HepG2 (cell line): ENCODE measurements at regions not wholly inside any gene's neighbourhood (a gene's known extent, or its start where the extent isn't known, plus 50 kb on each side); places are given as distances from the start of the nearest gene placed in this dataset.

Experiments
- ATAC-seq: fragments of 200-7000 bp; cut with Tn5 transposase; 3 replicates; pipeline ENCODE4 v1.9.1; 2020; ENCODE audit warnings: mild to moderate bottlenecking, moderate library complexity
- BruUV-seq: library from RNA; stranded (reverse); fragments of 400-500 nt; replicated peaks from 2 replicates; lab custom pipeline; 2021; lab: Mats Ljungman, UMichigan
- CTCF ChIA-PET: fragments of 300-600 bp; formaldehyde crosslinking; extraction: SDS; loops from one replicate; lab custom pipeline; 2021; ENCODE audit warnings: low total read pairs, inconsistent platforms, low intra/inter-chr PET ratio; lab: Yijun Ruan, JAX
- POLR2A ChIA-PET: fragments of 350-600 bp; sonication (Branson Sonifier 250); formaldehyde crosslinking; loops from one replicate; lab custom pipeline; 2020; ENCODE audit warnings: antibody characterized with exemption, inconsistent platforms; lab: Yijun Ruan, JAX
- DNase-seq: peaks from one replicate; pipeline ENCODE4 v3.0.0-alpha.2; 2015; ENCODE audit warnings: low spot score
- FAIRE-seq: peaks from 3 replicates; lab custom pipeline; 2011; peaks lifted over from hg19 to GRCh38; lab: Jason Lieb, UNC
- H2AFZ ChIP-seq: one replicate; pipeline ENCODE4 v1.6.1; 2011; ENCODE audit warnings: low read length, inconsistent platforms
- H3K27ac ChIP-seq: fragments of 300-600 bp; 3 replicates; pipeline ENCODE4 v1.8.0; 2011; ENCODE audit warnings: mixed run types, mild to moderate bottlenecking, mixed read lengths, low read length, inconsistent platforms; ENCODE audit not compliant: insufficient read depth; ENCODE audit errors: extremely low read length
- H3K27me3 ChIP-seq, 2 experiments: fragments of 200-600 bp in 1 of 2; 2 replicates in 1 of 2; 3 replicates in 1 of 2; pipeline versions ENCODE4 v1.6.0 to v1.8.0; 2011; ENCODE audit warnings: low read length in 2 of 2, mild to moderate bottlenecking in 2 of 2, moderate library complexity in 2 of 2, inconsistent platforms in 1 of 2; ENCODE audit not compliant: insufficient read depth in 2 of 2, control insufficient read depth in 1 of 2
- H3K36me3 ChIP-seq, 2 experiments: fragments of 200-600 bp in 1 of 2; replicated peaks in 1 of 2; 2 replicates in 1 of 2; 3 replicates in 1 of 2; pipeline versions ENCODE4 v1.5.1 to v1.8.0; 2011; ENCODE audit warnings: low read length in 2 of 2, inconsistent platforms in 1 of 2; ENCODE audit not compliant: insufficient read depth in 2 of 2, control insufficient read depth in 1 of 2
- H3K4me1 ChIP-seq: 2 replicates; pipeline ENCODE4 v1.5.1; 2012; ENCODE audit warnings: low read length, inconsistent platforms; ENCODE audit not compliant: insufficient read depth
- H3K4me2 ChIP-seq: 2 replicates; pipeline ENCODE4 v1.6.0; 2011; ENCODE audit warnings: low read depth, low read length, inconsistent platforms
- H3K4me3 ChIP-seq, 3 experiments: fragments of 200-600 bp in 1 of 3; sonication (generic), shearing (Covaris generic) in 1 of 3; replicated peaks in 1 of 3; 2 replicates each; pipeline ENCODE4 v1.5.1; 2011 to 2016; ENCODE audit warnings: low read length in 3 of 3, inconsistent platforms in 2 of 3, low read depth in 2 of 3, mild to moderate bottlenecking in 2 of 3, control low read depth in 1 of 3, mixed read lengths in 1 of 3; ENCODE audit not compliant: insufficient read depth in 1 of 3
- H3K79me2 ChIP-seq: one replicate; pipeline ENCODE4 v1.6.1; 2011; ENCODE audit warnings: low read length, inconsistent platforms; ENCODE audit not compliant: insufficient read depth
- H3K9ac ChIP-seq: 2 replicates; pipeline ENCODE4 v1.6.0; 2011; ENCODE audit warnings: mild to moderate bottlenecking, low read depth, low read length, inconsistent platforms; ENCODE audit not compliant: insufficient read depth
- H3K9me3 ChIP-seq: 2 replicates; pipeline ENCODE4 v1.5.1; 2012; ENCODE audit warnings: mild to moderate bottlenecking, low read length
- H4K20me1 ChIP-seq: 2 replicates; pipeline ENCODE4 v1.6.0; 2011; ENCODE audit warnings: inconsistent platforms, mild to moderate bottlenecking, low read length, moderate library complexity; ENCODE audit not compliant: insufficient read depth
- CREM ChIP-seq, 2 experiments: sonication (generic) in 1 of 2; formaldehyde crosslinking in 1 of 2; IDR thresholded peaks; 2 replicates each; pipeline versions ENCODE4 v1.4.0 to v1.6.1; 2016 to 2020; ENCODE audit warnings: antibody characterized with exemption in 1 of 2, mild to moderate bottlenecking in 1 of 2, missing genetic modification reagents in 1 of 2
- DNMT3B ChIP-seq: conservative IDR thresholded peaks from 2 replicates; pipeline ENCODE4 v1.6.1; 2016; ENCODE audit warnings: missing biosample characterization, control low read depth
- EHMT2 ChIP-seq: fragments of 200-600 bp; sonication (generic); IDR thresholded peaks from 2 replicates; pipeline ENCODE4 v1.7.0; 2017; ENCODE audit warnings: antibody characterized with exemption, low read depth, low read length, borderline replicate concordance
- ZKSCAN8 ChIP-seq: IDR thresholded peaks from 2 replicates; pipeline ENCODE4 v1.6.1; 2016; ENCODE audit warnings: borderline replicate concordance, missing genetic modification reagents, missing compliant biosample characterization
- ZNF44 ChIP-seq: sonication (generic); formaldehyde crosslinking; IDR thresholded peaks from 2 replicates; pipeline ENCODE4 v1.5.1; 2020; ENCODE audit warnings: mild to moderate bottlenecking, missing genetic modification reagents
- WGBS: methylation state at CpG from one replicate; pipeline ENCODE4 v1.1.6; 2017; ENCODE audit warnings: low lambda C conversion rate; 5-methylcytosine and 5-hydroxymethylcytosine counted together
- in situ Hi-C: cut with HindIII; loops from 2 replicates; pipeline ENCODE4 v1.10.0; 2017; ENCODE audit warnings: low pct_unique_long_range_greater_than_20kb; ENCODE audit not compliant: extremely low pct_ligation_motif_present
- intact Hi-C: fragments of 100-400 bp; cut with micrococcal nuclease; formaldehyde crosslinking; loops from one replicate; pipeline ENCODE4 v1.10.0; 2022; ENCODE audit not compliant: unreplicated experiment
- TF ChIP-seq, protein P1 (sequence below): sonication (generic); formaldehyde crosslinking; IDR thresholded peaks from 2 replicates; pipeline ENCODE4 v1.4.0; 2020; ENCODE audit warnings: mild to moderate bottlenecking, missing genetic modification reagents
- TF ChIP-seq, protein P2 (sequence below): sonication (generic); formaldehyde crosslinking; IDR thresholded peaks from 2 replicates; pipeline ENCODE4 v1.4.0; 2020; ENCODE audit warnings: missing genetic modification reagents

DNA sequence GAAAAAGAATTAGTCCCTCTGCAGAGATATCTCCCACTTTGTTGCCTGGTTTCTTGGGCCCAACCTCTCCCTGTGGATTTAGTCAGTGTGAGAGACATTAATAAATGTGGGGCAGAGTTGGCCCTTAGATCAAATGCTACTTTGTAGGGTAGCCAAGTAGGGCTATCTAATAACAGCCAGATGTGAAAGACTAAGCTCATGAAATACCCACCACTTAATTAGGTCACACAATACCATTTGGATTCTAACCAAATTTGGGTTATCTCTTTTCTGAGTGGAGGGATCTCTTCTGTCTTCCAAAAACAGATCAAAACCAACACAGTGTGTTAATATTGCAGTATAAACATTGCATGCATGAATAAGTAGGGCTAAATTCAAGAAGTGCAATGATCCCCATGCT is 626.8 kb upstream of the ZEB2 start (continued):
- TF ChIP-seq, protein P1, sequence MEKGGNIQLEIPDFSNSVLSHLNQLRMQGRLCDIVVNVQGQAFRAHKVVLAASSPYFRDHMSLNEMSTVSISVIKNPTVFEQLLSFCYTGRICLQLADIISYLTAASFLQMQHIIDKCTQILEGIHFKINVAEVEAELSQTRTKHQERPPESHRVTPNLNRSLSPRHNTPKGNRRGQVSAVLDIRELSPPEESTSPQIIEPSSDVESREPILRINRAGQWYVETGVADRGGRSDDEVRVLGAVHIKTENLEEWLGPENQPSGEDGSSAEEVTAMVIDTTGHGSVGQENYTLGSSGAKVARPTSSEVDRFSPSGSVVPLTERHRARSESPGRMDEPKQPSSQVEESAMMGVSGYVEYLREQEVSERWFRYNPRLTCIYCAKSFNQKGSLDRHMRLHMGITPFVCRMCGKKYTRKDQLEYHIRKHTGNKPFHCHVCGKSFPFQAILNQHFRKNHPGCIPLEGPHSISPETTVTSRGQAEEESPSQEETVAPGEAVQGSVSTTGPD (CRISPR knock-in tag), result no peak

GRCh38 chr2:145144131-145144728 is 624.3 kb upstream of the ZEB2 start:
- Histone ChIP-seq H3K4me3 (no peak overlapping the region), H2AFZ (no peak overlapping the region), H3K27me3 (no peaks in the 10 kb centered on the region), H3K4me1 (no peaks in the 10 kb centered on the region), H3K9me3 (no peaks in the 10 kb centered on the region), H3K36me3 (no peaks in the 10 kb centered on the region), H3K9ac (no peak overlapping the region), H4K20me1 (no peaks in the 10 kb centered on the region), H3K4me2 (no peak overlapping the region), H3K27ac (no peak overlapping the region), H3K79me2 (no peaks in the 10 kb centered on the region)
- FAIRE-seq (no peak), ATAC-seq (no peak), DNase-seq (no peak)
- in situ Hi-C loops (no loop called here), intact Hi-C loops (no loop called here)
- TF ChIP-seq EHMT2 (no peak), ZNF44 (CRISPR knock-in tag) (no peak), DNMT3B (CRISPR knock-in tag) (no peak), ZKSCAN8 (no peak), CREM (IDR thresholded peaks at IDR 0.05) (no peak), CREM (CRISPR knock-in tag; IDR thresholded peaks at IDR 0.05) (no peak)
- TF ChIP-seq, protein P2, sequence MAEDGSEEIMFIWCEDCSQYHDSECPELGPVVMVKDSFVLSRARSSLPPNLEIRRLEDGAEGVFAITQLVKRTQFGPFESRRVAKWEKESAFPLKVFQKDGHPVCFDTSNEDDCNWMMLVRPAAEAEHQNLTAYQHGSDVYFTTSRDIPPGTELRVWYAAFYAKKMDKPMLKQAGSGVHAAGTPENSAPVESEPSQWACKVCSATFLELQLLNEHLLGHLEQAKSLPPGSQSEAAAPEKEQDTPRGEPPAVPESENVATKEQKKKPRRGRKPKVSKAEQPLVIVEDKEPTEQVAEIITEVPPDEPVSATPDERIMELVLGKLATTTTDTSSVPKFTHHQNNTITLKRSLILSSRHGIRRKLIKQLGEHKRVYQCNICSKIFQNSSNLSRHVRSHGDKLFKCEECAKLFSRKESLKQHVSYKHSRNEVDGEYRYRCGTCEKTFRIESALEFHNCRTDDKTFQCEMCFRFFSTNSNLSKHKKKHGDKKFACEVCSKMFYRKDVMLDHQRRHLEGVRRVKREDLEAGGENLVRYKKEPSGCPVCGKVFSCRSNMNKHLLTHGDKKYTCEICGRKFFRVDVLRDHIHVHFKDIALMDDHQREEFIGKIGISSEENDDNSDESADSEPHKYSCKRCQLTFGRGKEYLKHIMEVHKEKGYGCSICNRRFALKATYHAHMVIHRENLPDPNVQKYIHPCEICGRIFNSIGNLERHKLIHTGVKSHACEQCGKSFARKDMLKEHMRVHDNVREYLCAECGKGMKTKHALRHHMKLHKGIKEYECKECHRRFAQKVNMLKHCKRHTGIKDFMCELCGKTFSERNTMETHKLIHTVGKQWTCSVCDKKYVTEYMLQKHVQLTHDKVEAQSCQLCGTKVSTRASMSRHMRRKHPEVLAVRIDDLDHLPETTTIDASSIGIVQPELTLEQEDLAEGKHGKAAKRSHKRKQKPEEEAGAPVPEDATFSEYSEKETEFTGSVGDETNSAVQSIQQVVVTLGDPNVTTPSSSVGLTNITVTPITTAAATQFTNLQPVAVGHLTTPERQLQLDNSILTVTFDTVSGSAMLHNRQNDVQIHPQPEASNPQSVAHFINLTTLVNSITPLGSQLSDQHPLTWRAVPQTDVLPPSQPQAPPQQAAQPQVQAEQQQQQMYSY (CRISPR knock-in tag), result no peak
- POLR2A ChIA-PET, result no interaction called here
- no TSS peak for BruUV-seq
- 10% methylated on average over 3 of the region's 3 CpGs for WGBS
- CTCF ChIA-PET, result no interaction called here
